IMR-90 (cell line): ENCODE measurements at regions not wholly inside any gene's neighbourhood (a gene's known extent, or its start where the extent isn't known, plus 50 kb on each side); places are given as distances from the start of the nearest gene placed in this dataset.

Experiments
- ATAC-seq: fragments of 200-7000 bp; cut with Tn5 transposase; 2 replicates; pipeline ENCODE4 v1.9.1; 2020; ENCODE audit warnings: low read depth, mild to moderate bottlenecking, moderate library complexity
- BruUV-seq: library from RNA; stranded (reverse); fragments of 400-500 nt; replicated peaks from 2 replicates; lab custom pipeline; 2021; lab: Mats Ljungman, UMichigan
- CTCF ChIA-PET: fragments of 300-600 bp; formaldehyde crosslinking; extraction: SDS; loops from one replicate; lab custom pipeline; 2021; ENCODE audit warnings: antibody characterized with exemption; lab: Yijun Ruan, JAX
- POLR2A ChIA-PET: fragments of 300-600 bp; sonication (Branson Sonifier 250); formaldehyde crosslinking; loops from one replicate; lab custom pipeline; 2022; ENCODE audit warnings: antibody characterized with exemption; ENCODE audit not compliant: unreplicated experiment; lab: Charles Lee
- DNase-seq: peaks from one replicate; pipeline ENCODE4 v3.0.0; 2013
- H2AFZ ChIP-seq: replicated peaks from 2 replicates; pipeline ENCODE3; 2013; ENCODE audit warnings: low read length, mild to moderate bottlenecking; ENCODE audit not compliant: poor library complexity
- H2AK5ac ChIP-seq: 2 replicates; pipeline ENCODE4 v1.6.1; 2013; ENCODE audit warnings: low read depth, low read length, inconsistent platforms
- H2AK9ac ChIP-seq: replicated peaks from 2 replicates; pipeline ENCODE3; 2013; ENCODE audit warnings: mild to moderate bottlenecking, low read depth, low read length, moderate library complexity; ENCODE audit not compliant: poor library complexity
- H2BK120ac ChIP-seq: 2 replicates; pipeline ENCODE4 v1.6.1; 2013; ENCODE audit warnings: low read depth, low read length, inconsistent platforms
- H2BK15ac ChIP-seq: 3 replicates; pipeline ENCODE4 v1.6.1; 2013; ENCODE audit warnings: low read depth, low read length, inconsistent platforms
- H2BK20ac ChIP-seq: 2 replicates; pipeline ENCODE4 v1.6.1; 2013; ENCODE audit warnings: low read depth, mild to moderate bottlenecking, inconsistent platforms, low read length, moderate library complexity
- H2BK5ac ChIP-seq: 2 replicates; pipeline ENCODE4 v1.6.1; 2013; ENCODE audit warnings: mild to moderate bottlenecking, low read depth, low read length, inconsistent platforms; ENCODE audit not compliant: poor library complexity, severe bottlenecking
- H3K14ac ChIP-seq: replicated peaks from 2 replicates; pipeline ENCODE4 v1.6.1; 2013; ENCODE audit warnings: low read depth, low read length, inconsistent platforms
- H3K18ac ChIP-seq: 2 replicates; pipeline ENCODE4 v1.6.1; 2013; ENCODE audit warnings: low read depth, low read length, control low read depth
- H3K23ac ChIP-seq: 2 replicates; pipeline ENCODE4 v1.6.1; 2013; ENCODE audit warnings: low read depth, low read length, inconsistent platforms
- H3K27ac ChIP-seq: 2 replicates; pipeline ENCODE4 v1.5.1; 2013; ENCODE audit warnings: mild to moderate bottlenecking, control low read depth, low read length; ENCODE audit not compliant: insufficient read depth
- H3K27me3 ChIP-seq: 2 replicates; pipeline ENCODE4 v1.6.1; 2013; ENCODE audit warnings: low read length; ENCODE audit not compliant: control insufficient read depth, insufficient read depth
- H3K36me3 ChIP-seq: 2 replicates; pipeline ENCODE4 v1.6.1; 2013; ENCODE audit warnings: low read length, mixed read lengths; ENCODE audit not compliant: control insufficient read depth, insufficient read depth
- H3K4ac ChIP-seq: 2 replicates; pipeline ENCODE4 v1.6.1; 2013; ENCODE audit warnings: low read depth, low read length, inconsistent platforms
- H3K4me1 ChIP-seq: 2 replicates; pipeline ENCODE4 v1.6.1; 2013; ENCODE audit warnings: low read length, mixed read lengths; ENCODE audit not compliant: control insufficient read depth, insufficient read depth
- H3K4me2 ChIP-seq: 2 replicates; pipeline ENCODE4 v1.6.1; 2013; ENCODE audit warnings: low read depth, mild to moderate bottlenecking, control low read depth, low read length, moderate library complexity
- H3K4me3 ChIP-seq: 2 replicates; pipeline ENCODE4 v1.5.1; 2013; ENCODE audit warnings: low read depth, mild to moderate bottlenecking, control low read depth, low read length, moderate library complexity; ENCODE audit not compliant: insufficient read depth
- H3K56ac ChIP-seq: 2 replicates; pipeline ENCODE4 v1.6.1; 2013; ENCODE audit warnings: low read length, inconsistent platforms; ENCODE audit not compliant: insufficient read depth; ENCODE audit errors: extremely low read depth
- H3K79me1 ChIP-seq, 2 experiments: 2 replicates each; pipeline ENCODE4 v1.6.1; 2013; ENCODE audit warnings: low read length in 2 of 2, inconsistent platforms in 1 of 2, low read depth in 1 of 2
- H3K9ac ChIP-seq: 2 replicates; pipeline ENCODE4 v1.6.1; 2013; ENCODE audit warnings: low read depth, low read length, control low read depth
- H3K9me1 ChIP-seq: 2 replicates; pipeline ENCODE4 v1.6.1; 2013; ENCODE audit warnings: low read length, inconsistent platforms; ENCODE audit not compliant: insufficient read depth
- H3K9me3 ChIP-seq: 2 replicates; pipeline ENCODE4 v1.6.1; 2013; ENCODE audit warnings: low read length; ENCODE audit not compliant: control insufficient read depth, insufficient read depth
- H4K20me1 ChIP-seq: 2 replicates; pipeline ENCODE4 v1.6.1; 2013; ENCODE audit warnings: low read length, inconsistent platforms; ENCODE audit not compliant: insufficient read depth
- H4K5ac ChIP-seq: 2 replicates; pipeline ENCODE4 v1.6.1; 2013; ENCODE audit warnings: mild to moderate bottlenecking, low read depth, low read length, control low read depth
- H4K8ac ChIP-seq, 2 experiments: 2 replicates each; pipeline ENCODE4 v1.6.1; 2013; ENCODE audit warnings: low read depth in 2 of 2, low read length in 2 of 2, control low read depth in 1 of 2, inconsistent platforms in 1 of 2
- H4K91ac ChIP-seq: 2 replicates; pipeline ENCODE4 v1.6.1; 2013; ENCODE audit warnings: low read depth, low read length, inconsistent platforms; ENCODE audit not compliant: insufficient read depth
- CEBPB ChIP-seq: IDR thresholded peaks from 2 replicates; pipeline ENCODE4 v1.6.1; 2012; ENCODE audit warnings: low read depth, low read length, improper control_type of control experiment
- CHD1 ChIP-seq: IDR thresholded peaks from 2 replicates; pipeline ENCODE4 v1.6.1; 2012; ENCODE audit warnings: low read depth, low read length, improper control_type of control experiment
- FOS ChIP-seq: fragments of 150-350 bp; IDR thresholded peaks from 2 replicates; pipeline ENCODE4 v1.6.1; 2016; ENCODE audit warnings: low read depth, low read length
- MAFK ChIP-seq: IDR thresholded peaks from 2 replicates; pipeline ENCODE4 v1.6.1; 2012; ENCODE audit warnings: low read depth, low read length, improper control_type of control experiment
- MXI1 ChIP-seq: IDR thresholded peaks from 2 replicates; pipeline ENCODE4 v1.6.1; 2012; ENCODE audit warnings: low read depth, mild to moderate bottlenecking, low read length, moderate library complexity, borderline replicate concordance
- NFE2L2 ChIP-seq: fragments of 150-350 bp; IDR thresholded peaks from 2 replicates; pipeline ENCODE4 v1.6.1; 2016; ENCODE audit warnings: low read depth, mild to moderate bottlenecking, low read length
- POLR2A ChIP-seq: IDR thresholded peaks from 2 replicates; pipeline ENCODE4 v1.6.1; 2012; ENCODE audit warnings: mild to moderate bottlenecking, low read depth, low read length
- RAD21 ChIP-seq: IDR thresholded peaks from 2 replicates; pipeline ENCODE4 v1.6.1; 2012; ENCODE audit warnings: low read length, improper control_type of control experiment
- RCOR1 ChIP-seq: IDR thresholded peaks from 2 replicates; pipeline ENCODE4 v1.6.1; 2012; ENCODE audit warnings: mild to moderate bottlenecking, low read length, improper control_type of control experiment; ENCODE audit not compliant: insufficient replicate concordance
- RFX5 ChIP-seq: IDR thresholded peaks from 2 replicates; pipeline ENCODE4 v1.8.0; 2012; ENCODE audit warnings: low read depth, mild to moderate bottlenecking, low read length, moderate library complexity
- SMC3 ChIP-seq: fragments of 150-350 bp; IDR thresholded peaks from 2 replicates; pipeline ENCODE4 v1.6.1; 2016; ENCODE audit warnings: low read depth, mild to moderate bottlenecking, antibody characterized with exemption, low read length, moderate library complexity
- WGBS, 2 experiments: methylation state at CpG; one replicate each; pipeline versions ENCODE4 v1.1.5 to v1.1.7; 2013; ENCODE audit warnings: missing lambda C conversion rate in 2 of 2; ENCODE audit not compliant: insufficient read length in 1 of 2; ENCODE audit errors: extremely low coverage in 2 of 2; 5-methylcytosine and 5-hydroxymethylcytosine counted together
- dilution Hi-C: fragments of 300-500 bp; cut with HindIII; formaldehyde crosslinking; loops from one replicate; pipeline ENCODE4 v1.14.3; 2018; ENCODE audit warnings: low sequenced_read_pairs; ENCODE audit not compliant: unreplicated experiment
- in situ Hi-C: fragments of 300-500 bp; cut with MboI; formaldehyde crosslinking; loops from 3 replicates; pipeline ENCODE4 v1.14.3; 2019; ENCODE audit warnings: low sequenced_read_pairs, inconsistent platforms, mixed read lengths
- intact Hi-C: fragments of 100-400 bp; cut with micrococcal nuclease; formaldehyde crosslinking; loops from 2 replicates; pipeline ENCODE4 v1.10.0; 2022
- TF ChIP-seq, protein P1 (sequence below): conservative IDR thresholded peaks from 2 replicates; pipeline ENCODE4 v1.5.1; 2012; ENCODE audit warnings: mild to moderate bottlenecking, low read depth, low read length, improper control_type of control experiment
- TF ChIP-seq, protein P2 (sequence below): fragments of 150-350 bp; IDR thresholded peaks from 2 replicates; pipeline ENCODE4 v1.6.1; 2016; ENCODE audit warnings: low read depth, mild to moderate bottlenecking, low read length, moderate library complexity, borderline replicate concordance
- TF ChIP-seq, protein P3 (sequence below): fragments of 150-350 bp; IDR thresholded peaks from 2 replicates; pipeline ENCODE4 v1.6.1; 2017; ENCODE audit warnings: mild to moderate bottlenecking, antibody characterized with exemption, low read length, low read depth

DNA sequence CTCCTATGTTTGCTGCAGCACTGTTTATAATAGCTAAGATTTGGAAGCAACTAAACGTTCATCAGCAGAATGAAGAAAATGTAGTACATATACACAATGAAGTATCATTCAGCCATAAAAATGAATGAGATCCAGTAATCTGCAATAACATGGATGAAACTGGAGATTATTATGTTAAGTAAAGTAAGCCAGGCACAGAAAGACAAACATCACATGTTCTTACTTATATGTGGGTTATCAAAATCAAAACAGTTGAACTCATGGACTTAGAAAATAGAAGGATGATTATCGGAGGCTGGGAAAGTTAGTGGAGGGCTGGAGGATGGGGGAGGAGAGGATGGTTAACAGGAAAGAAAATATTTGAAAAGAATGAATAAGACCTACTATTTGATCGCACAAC lies 1017.6 kb downstream of the KCNT2 start:
- Histone ChIP-seq H4K8ac (no peak overlapping the region; a peak in 2 of 4 replicates), H2AK9ac (no peak overlapping the region), H3K9me3 (no peaks in the 10 kb centered on the region), H3K9me1 (no peaks in the 10 kb centered on the region), H2BK15ac (no peak overlapping the region), H3K14ac (no peak overlapping the region), H3K18ac (no peak overlapping the region), H2AK5ac (no peak overlapping the region), H3K27ac (no peak overlapping the region), H2AFZ (no peak overlapping the region), H4K5ac (no peak overlapping the region; the same call in 1 of the 2 replicates), H2BK120ac (peak overlapping the region; percentile 26; the same call in 1 of the 2 replicates), H2BK20ac (peak overlapping the region; percentile 49; the same call in 1 of the 2 replicates), H3K4me3 (no peak overlapping the region), H3K9ac (no peak overlapping the region), H3K4ac (peak overlapping the region; percentile 15; the same call in 1 of the 2 replicates), H3K23ac (no peak overlapping the region), H3K56ac (no peak overlapping the region), H3K4me1 (no peaks in the 10 kb centered on the region; the same call in 1 of the 2 replicates), H3K4me2 (no peak overlapping the region), H3K36me3 (no peaks in the 10 kb centered on the region), H4K91ac (no peak overlapping the region), H3K79me1 (no peaks in the 10 kb centered on the region), H3K27me3 (no peaks in the 10 kb centered on the region), H2BK5ac (peak overlapping the region; percentile 62), H4K20me1 (no peaks in the 10 kb centered on the region)
- DNase-seq, result peak; percentile 1
- ATAC-seq, result no peak; the same call in 1 of the 2 replicates
- in situ Hi-C loops, result no loop called here
- POLR2A ChIA-PET, result no interaction called here
- BruUV-seq, result no TSS peak
- dilution Hi-C loops, result no loop called here
- no CpG with 5 or more reads among the region's 3 CpGs for WGBS, 2 experiments
- no peak for TF ChIP-seq CEBPB
- TF ChIP-seq MAFK, result no peak
- TF ChIP-seq FOS, result no peak
- no peak for TF ChIP-seq RAD21
- no peak for TF ChIP-seq CHD1
- TF ChIP-seq, protein P1, sequence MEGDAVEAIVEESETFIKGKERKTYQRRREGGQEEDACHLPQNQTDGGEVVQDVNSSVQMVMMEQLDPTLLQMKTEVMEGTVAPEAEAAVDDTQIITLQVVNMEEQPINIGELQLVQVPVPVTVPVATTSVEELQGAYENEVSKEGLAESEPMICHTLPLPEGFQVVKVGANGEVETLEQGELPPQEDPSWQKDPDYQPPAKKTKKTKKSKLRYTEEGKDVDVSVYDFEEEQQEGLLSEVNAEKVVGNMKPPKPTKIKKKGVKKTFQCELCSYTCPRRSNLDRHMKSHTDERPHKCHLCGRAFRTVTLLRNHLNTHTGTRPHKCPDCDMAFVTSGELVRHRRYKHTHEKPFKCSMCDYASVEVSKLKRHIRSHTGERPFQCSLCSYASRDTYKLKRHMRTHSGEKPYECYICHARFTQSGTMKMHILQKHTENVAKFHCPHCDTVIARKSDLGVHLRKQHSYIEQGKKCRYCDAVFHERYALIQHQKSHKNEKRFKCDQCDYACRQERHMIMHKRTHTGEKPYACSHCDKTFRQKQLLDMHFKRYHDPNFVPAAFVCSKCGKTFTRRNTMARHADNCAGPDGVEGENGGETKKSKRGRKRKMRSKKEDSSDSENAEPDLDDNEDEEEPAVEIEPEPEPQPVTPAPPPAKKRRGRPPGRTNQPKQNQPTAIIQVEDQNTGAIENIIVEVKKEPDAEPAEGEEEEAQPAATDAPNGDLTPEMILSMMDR, result no peak
- TF ChIP-seq MXI1, result no peak
- TF ChIP-seq RCOR1, result no peak
- TF ChIP-seq, protein P2, sequence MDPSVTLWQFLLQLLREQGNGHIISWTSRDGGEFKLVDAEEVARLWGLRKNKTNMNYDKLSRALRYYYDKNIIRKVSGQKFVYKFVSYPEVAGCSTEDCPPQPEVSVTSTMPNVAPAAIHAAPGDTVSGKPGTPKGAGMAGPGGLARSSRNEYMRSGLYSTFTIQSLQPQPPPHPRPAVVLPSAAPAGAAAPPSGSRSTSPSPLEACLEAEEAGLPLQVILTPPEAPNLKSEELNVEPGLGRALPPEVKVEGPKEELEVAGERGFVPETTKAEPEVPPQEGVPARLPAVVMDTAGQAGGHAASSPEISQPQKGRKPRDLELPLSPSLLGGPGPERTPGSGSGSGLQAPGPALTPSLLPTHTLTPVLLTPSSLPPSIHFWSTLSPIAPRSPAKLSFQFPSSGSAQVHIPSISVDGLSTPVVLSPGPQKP, result no peak
- TF ChIP-seq SMC3, result no peak
- TF ChIP-seq NFE2L2, result no peak
- no peak for TF ChIP-seq RFX5
- TF ChIP-seq, protein P3, sequence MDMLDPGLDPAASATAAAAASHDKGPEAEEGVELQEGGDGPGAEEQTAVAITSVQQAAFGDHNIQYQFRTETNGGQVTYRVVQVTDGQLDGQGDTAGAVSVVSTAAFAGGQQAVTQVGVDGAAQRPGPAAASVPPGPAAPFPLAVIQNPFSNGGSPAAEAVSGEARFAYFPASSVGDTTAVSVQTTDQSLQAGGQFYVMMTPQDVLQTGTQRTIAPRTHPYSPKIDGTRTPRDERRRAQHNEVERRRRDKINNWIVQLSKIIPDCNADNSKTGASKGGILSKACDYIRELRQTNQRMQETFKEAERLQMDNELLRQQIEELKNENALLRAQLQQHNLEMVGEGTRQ, result no peak
- no peak for TF ChIP-seq POLR2A
- CTCF ChIA-PET, result no interaction called here
- intact Hi-C loops, result no loop called here
